ENCODE measurements at regions not wholly inside any gene's neighbourhood (a gene's known extent, or its start where the extent isn't known, plus 50 kb on each side); places are given as distances from the start of the nearest gene placed in this dataset.
A peak's percentile ranks its signal among the peaks of the same experiment; 100 is the strongest.

DNA sequence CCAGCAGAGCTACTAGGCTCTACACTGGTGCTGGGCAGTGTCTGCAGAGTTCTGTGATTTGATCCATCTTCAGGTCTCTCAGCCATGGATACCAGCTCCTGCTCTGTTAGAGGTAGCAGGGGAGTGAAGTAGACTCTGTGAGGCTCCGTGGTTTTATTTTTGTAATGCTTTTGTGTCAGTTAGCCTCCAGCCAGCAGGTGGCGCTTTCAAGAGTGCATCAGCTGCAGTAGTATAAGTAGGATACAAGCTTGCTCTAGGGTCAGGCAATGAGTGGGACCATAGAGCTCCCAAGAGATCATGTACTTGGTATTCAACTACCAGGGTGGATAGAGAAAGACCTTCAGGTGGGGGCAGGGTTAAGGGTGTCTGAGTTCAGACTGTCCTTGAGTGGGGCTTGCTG lies 362.5 kb upstream of the TRAM1L1 start:
- DNase-seq, result peak; percentile 42

- no peak for DNase-seq
These were observed 369.7 kb upstream of the TRAM1L1 start for GRCh38 chr4:117455088-117455487.

GRCh38 chr4:117466388-117466787 lies 381.0 kb upstream of the TRAM1L1 start:
- DNase-seq, result no peak

DNA sequence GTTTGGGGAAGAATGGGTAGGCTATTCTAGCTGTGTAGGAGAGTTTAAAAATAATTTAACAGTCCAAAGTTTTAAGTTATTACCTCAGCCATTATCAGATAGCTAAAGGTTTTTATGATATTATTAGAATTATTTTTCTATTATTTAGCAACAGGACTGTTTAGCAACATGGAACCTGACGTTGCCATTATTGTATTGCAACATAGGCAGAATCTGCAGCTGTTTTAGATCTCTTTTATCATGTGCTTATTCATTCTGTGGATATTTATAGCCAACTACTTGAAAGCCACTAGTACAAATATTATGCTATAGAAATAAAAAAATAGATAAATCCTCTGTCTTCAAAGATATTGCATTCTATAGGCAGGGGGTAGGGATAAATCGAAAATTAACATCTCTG lies 382.0 kb upstream of the TRAM1L1 start:
- DNase-seq, result no peak

DNA sequence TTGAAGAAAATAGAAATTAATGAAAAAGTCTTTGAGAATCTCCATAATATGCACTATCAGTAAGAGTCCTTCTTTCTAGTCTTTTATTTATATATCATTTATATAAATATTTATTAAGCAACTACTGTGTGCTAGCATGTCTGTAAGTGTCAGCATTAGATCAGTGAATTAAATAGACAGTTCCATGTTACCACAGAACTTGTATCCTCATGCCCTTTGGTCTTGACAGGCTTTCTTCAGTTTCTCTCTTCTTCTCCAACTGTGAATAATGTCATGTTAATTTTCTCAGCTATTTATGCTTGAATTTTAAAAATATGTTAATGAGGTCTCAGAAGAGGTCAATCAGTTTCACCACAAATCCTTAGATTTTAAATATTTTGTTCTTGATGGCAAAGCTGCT lies 389.6 kb upstream of the TRAM1L1 start:
- DNase-seq, result no peak

- no peak for DNase-seq
These were observed 392.5 kb upstream of the TRAM1L1 start for GRCh38 chr4:117477925-117478324.

DNA sequence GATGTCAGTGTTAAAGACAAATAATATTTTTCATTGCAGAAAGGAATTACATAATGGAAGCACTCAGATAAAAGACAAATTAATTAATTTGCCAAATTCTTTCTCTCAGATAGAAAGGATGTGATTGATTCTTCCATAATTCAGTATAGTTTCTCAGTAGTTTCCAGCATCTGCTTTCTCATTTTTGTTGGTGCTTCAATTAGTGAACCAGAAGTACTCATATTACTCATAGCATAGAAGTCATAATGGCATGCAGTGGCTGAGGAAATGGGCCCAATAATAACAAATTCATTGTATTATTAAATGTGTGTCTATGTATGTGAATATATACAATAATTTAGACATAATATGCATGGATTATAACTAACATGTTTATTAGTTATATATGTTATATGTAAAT lies 393.3 kb upstream of the TRAM1L1 start:
- no peak for DNase-seq

DNA sequence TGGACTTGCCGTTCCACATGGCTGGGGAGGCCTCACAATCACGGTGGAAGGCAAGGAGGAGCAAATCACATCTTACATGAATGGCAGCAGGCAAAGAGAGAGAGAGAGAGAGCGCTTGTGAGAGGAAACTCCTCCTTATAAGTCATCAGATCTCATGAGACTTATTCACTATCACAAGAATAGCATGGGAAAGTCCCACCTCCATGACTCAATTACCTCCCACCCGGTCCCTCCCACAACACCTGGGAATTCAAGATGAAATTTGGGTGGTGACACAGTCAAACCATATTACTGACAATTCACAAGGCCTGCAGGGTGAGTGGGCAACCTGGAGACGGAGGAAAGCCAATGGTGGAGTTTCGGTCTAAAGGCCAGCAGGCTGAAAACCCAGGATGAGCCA lies 394.3 kb upstream of the TRAM1L1 start:
- DNase-seq, result no peak

GRCh38 chr4:117481742-117482141 lies 396.4 kb upstream of the TRAM1L1 start:
- DNase-seq, result no peak

DNA sequence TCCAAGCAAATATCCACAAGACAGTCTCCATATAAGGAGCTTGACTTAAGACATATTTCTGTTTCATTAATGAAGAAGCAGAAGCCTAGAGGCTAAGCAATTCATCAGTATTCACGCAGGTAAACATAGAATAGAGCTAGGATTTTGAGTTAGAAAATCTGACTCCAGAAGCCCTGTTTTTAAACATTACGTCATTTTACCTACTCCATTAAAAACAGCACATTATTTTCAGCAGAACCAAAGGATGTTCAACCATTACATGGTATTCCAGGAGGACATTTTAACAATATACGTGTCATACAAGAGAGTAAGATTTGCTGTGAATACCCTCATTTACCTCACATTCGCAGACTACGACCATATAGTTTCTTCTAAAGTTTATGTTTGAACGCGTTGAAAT lies 403.3 kb upstream of the TRAM1L1 start:
- no peak for DNase-seq

GRCh38 chr4:117489107-117489506 lies 403.7 kb upstream of the TRAM1L1 start:
- DNase-seq, result no peak

GRCh38 chr4:117491516-117491915 lies 406.1 kb upstream of the TRAM1L1 start:
- no peak for DNase-seq

DNA sequence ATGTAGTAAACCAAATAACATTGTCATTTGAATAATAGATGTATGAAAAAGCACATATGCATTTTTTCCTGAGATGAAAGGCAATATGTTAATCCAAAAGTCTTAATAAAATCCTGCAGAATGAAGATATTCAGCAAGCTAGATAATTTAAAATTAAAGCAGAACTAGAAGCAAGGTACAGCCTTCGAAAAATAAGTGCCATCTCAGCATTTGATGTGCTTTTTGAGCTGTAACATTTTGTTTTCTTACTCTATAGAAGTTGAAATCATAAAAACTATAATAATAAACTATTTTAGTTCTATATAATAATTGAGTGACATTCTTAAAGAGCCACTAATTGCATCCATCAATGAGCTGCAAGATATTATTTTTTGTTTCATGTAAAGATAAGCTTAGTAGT lies 410.4 kb upstream of the TRAM1L1 start:
- DNase-seq, result no peak

DNA sequence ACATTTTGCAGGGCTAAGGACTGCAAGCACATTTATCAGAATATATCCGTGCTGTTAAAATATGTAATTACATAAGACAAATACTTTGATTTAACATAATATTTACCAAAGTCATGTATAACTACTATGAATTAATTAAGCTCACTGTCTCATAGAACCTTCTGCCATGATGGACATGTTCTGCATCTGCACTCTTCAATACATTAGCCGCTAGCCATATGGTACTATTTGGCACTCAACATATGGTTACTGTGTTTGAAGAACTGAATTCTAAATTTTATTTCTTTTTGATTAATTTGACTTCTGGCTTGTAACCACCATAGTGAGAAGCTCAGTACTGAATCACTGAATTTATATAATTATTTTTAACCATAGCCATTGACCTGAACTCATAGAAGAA lies 427.0 kb upstream of the TRAM1L1 start:
- DNase-seq, result no peak

GRCh38 chr4:117514391-117515175 lies 429.2 kb upstream of the TRAM1L1 start:
- no peak for DNase-seq

GRCh38 chr4:117515921-117516320 lies 430.5 kb upstream of the TRAM1L1 start:
- no peak for DNase-seq

DNA sequence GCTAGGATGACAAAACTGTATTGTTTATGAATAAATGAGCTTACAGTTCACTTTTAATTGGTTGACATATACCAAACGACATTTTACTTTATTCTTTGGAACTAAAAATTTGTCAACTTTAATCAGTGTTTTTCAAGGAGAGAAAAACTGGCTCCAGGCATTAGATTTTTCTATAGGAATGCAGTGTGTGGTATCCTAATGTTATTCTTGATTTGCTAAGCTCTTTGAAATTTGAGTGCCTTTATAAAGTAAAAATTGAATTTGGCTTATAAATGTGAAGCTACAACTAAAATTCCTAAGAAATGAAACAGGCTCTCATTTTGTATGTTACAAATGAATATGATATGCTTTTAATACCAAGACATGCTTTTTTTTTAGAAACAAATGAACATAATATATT lies 442.2 kb upstream of the TRAM1L1 start:
- no peak for DNase-seq

- DNase-seq, result no peak
These were observed 444.0 kb upstream of the TRAM1L1 start for GRCh38 chr4:117529401-117529800.

- DNase-seq, result no peak
These were observed 448.1 kb upstream of the TRAM1L1 start for GRCh38 chr4:117533501-117533900.

GRCh38 chr4:117545039-117545438 lies 459.7 kb upstream of the TRAM1L1 start:
- no peak for DNase-seq

GRCh38 chr4:117549524-117549923 lies 464.1 kb upstream of the TRAM1L1 start:
- no peak for DNase-seq

DNA sequence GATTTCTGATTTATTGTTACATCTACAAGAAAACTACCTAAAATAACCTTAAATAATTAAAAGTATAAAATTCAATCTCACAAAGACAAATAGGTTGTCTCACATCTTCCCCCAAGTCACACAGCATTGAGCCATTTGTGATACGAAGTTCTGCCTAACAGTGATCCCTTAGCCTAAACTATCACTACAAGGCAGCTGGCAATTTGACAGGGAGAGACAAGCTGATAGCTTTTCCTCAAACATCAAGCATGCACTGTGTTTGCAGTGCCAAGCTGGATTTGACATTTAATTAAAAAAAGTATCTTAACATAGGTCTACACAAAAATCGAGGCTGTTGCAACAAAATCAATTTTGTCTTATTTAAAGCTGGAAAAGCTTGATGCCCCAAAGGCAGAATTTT lies 464.7 kb upstream of the TRAM1L1 start:
- no peak for DNase-seq

DNA sequence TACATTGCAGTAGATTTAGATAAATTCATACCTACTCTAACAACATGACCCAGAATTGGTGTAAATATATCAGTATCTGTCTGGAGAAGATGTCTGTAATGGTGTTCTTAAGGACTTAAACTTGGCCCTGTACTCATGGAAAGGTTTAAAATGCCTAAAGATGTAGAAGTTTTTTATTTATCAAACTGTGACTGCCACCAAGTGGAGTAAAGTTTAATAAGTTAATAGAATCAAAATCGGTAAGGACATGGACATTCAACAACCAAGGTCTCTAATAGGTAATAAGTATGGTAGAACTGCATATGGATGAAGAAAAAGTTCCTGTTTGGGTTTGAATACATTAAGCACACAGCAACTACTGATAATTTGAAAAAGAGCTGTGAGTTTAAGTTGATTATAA lies 474.0 kb upstream of the NDST3 start:
- DNase-seq, result peak; percentile 17

- DNase-seq, result no peak
These were observed 460.2 kb upstream of the NDST3 start for GRCh38 chr4:117574085-117574484.

DNA sequence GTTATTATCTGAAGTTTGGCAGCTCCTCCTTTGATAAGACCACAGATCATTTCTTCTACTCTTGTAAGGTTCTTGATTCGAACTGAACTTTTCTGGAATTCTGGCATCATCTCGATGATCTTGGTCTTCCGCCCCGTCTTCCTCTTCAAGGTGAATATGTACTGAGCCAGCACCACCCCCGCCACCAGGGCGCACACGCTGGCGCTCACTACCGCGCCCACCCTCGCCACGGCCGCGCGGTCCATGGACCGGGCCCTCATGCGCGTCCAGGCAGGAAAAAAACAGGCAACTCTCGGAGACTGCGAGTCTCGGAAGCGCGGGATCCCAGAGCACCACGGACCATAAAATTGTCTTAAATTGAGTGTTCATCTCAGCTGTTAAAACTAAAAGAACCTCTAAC lies 458.4 kb upstream of the NDST3 start:
- DNase-seq, result no peak

Data from hematopoietic multipotent progenitor cell treated with erythropoietin and hydrocortisone succinate and interleukin-3 and kit ligand, for 4 days (in vitro differentiated cells).